Activated T-helper 17 cell treated with anti-CD3 and anti-CD28 coated beads, Interleukin-2, amount 50 U/mL, for 72 hours (primary cell): ENCODE measurements at regions not wholly inside any gene's neighbourhood (a gene's known extent, or its start where the extent isn't known, plus 50 kb on each side); places are given as distances from the start of the nearest gene placed in this dataset.

Experiments
- ATAC-seq: fragments of 150-1000 bp; cut with Tn5 transposase; replicated peaks from 2 replicates; pipeline ENCODE4 v1.10.0; 2021; ENCODE audit warnings: mild to moderate bottlenecking, moderate library complexity
- H3K27ac Mint-ChIP-seq: one replicate; pipeline ENCODE4 v1.8.0; 2022; ENCODE audit warnings: mixed read lengths
- H3K27me3 Mint-ChIP-seq: one replicate; pipeline ENCODE4 v1.8.0; 2022; ENCODE audit warnings: mixed read lengths
- H3K36me3 Mint-ChIP-seq: one replicate; pipeline ENCODE4 v1.8.0; 2022; ENCODE audit warnings: low read depth, mild to moderate bottlenecking, mixed read lengths
- H3K4me1 Mint-ChIP-seq: one replicate; pipeline ENCODE4 v1.8.0; 2022; ENCODE audit warnings: mixed read lengths
- H3K4me3 Mint-ChIP-seq: one replicate; pipeline ENCODE4 v1.8.0; 2022; ENCODE audit warnings: mild to moderate bottlenecking, mixed read lengths
- H3K9me3 Mint-ChIP-seq: one replicate; pipeline ENCODE4 v1.8.0; 2022; ENCODE audit warnings: mixed read lengths

GRCh38 chr3:5056111-5056391 is 66.0 kb upstream of the ARL8B start:
- Mint-ChIP-seq H3K9me3 (no peaks in the 10 kb centered on the region), H3K36me3 (no peaks in the 10 kb centered on the region), H3K4me3 (no peak overlapping the region), H3K27ac (no peak overlapping the region), H3K27me3 (peaks cover 7% of the 10 kb centered on the region), H3K4me1 (peaks cover 24% of the 10 kb centered on the region)
- ATAC-seq: no peak

GRCh38 chr3:5057272-5057671 is 64.8 kb upstream of the ARL8B start:
- H3K36me3 Mint-ChIP-seq: no peaks in the 10 kb centered on the region

GRCh38 chr3:5057857-5058324 is 64.2 kb upstream of the ARL8B start:
- H3K4me1 Mint-ChIP-seq: peaks cover 14% of the 10 kb centered on the region
- peaks cover 15% of the 10 kb centered on the region for H3K27me3 Mint-ChIP-seq
- H3K9me3 Mint-ChIP-seq: no peaks in the 10 kb centered on the region
- no peaks in the 10 kb centered on the region for H3K36me3 Mint-ChIP-seq
- no peak overlapping the region for H3K4me3 Mint-ChIP-seq
- ATAC-seq: peak; percentile 95
- peak overlapping the region; percentile 16 for H3K27ac Mint-ChIP-seq

More at GRCh38 chr3:5057272-5057671, 64.8 kb upstream of the ARL8B start:
- Mint-ChIP-seq H3K27me3 (peaks cover 15% of the 10 kb centered on the region), H3K4me1 (peaks cover 20% of the 10 kb centered on the region), H3K4me3 (no peak overlapping the region), H3K27ac (no peak overlapping the region), H3K9me3 (no peaks in the 10 kb centered on the region)
- no peak for ATAC-seq

GRCh38 chr3:5058471-5058951 is 63.6 kb upstream of the ARL8B start:
- Mint-ChIP-seq H3K36me3 (no peaks in the 10 kb centered on the region), H3K27me3 (peaks cover 15% of the 10 kb centered on the region), H3K4me1 (peaks cover 10% of the 10 kb centered on the region), H3K9me3 (no peaks in the 10 kb centered on the region), H3K4me3 (no peak overlapping the region), H3K27ac (no peak overlapping the region)
- ATAC-seq: no peak

DNA sequence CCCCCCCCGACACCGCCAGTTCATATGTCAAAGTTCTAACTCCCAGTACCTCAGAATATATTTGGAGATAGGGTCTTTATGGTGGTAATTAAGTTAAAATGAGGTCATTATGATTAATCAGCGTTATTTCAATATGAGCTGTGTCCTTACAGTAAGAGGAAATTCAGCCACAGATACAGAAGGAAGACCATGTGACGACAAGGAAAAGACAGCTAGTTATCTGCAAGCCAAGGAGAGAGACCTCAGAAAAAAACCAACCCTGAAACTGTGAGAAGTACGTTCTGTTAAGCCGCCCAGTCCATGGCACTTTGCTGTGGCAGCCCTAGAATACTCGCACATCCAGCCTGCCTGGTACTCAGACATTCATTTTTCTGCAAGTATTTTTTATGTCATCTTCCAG is 62.3 kb upstream of the ARL8B start:
- Mint-ChIP-seq H3K27ac (peak overlapping the region; percentile 22), H3K27me3 (peaks cover 15% of the 10 kb centered on the region), H3K9me3 (no peaks in the 10 kb centered on the region), H3K4me3 (no peak overlapping the region), H3K4me1 (peaks cover 10% of the 10 kb centered on the region), H3K36me3 (no peaks in the 10 kb centered on the region)
- ATAC-seq: no peak

GRCh38 chr3:5061218-5061569 is 60.9 kb upstream of the ARL8B start:
- H3K9me3 Mint-ChIP-seq: no peaks in the 10 kb centered on the region
- no peak overlapping the region for H3K27ac Mint-ChIP-seq
- ATAC-seq: no peak
- no peaks in the 10 kb centered on the region for H3K36me3 Mint-ChIP-seq
- peaks cover 4% of the 10 kb centered on the region for H3K4me1 Mint-ChIP-seq
- peaks cover 15% of the 10 kb centered on the region for H3K27me3 Mint-ChIP-seq
- H3K4me3 Mint-ChIP-seq: no peak overlapping the region

DNA sequence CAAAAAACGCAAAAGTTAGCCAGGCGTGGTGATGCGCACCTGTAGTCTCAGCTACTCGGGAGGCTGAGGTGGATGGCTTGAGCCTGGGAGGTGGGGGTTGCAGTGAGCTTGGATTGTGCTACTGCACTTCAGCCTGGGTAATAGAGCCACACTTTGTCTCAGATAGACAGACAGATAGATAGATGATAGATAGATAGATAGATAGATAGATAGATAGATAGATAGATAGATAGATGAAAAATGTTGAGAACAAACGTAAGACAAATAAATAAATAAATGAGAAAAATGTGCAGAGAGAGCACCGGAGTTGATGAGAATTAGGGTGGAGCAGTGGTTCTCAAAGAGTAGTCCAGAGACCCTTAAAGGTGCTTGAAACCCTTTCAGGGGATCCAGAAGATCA is 58.4 kb upstream of the ARL8B start:
- peaks cover 15% of the 10 kb centered on the region for H3K27me3 Mint-ChIP-seq
- H3K9me3 Mint-ChIP-seq: no peaks in the 10 kb centered on the region
- no peak for ATAC-seq
- peaks cover 4% of the 10 kb centered on the region for H3K4me1 Mint-ChIP-seq
- H3K27ac Mint-ChIP-seq: no peak overlapping the region
- H3K4me3 Mint-ChIP-seq: no peak overlapping the region
- H3K36me3 Mint-ChIP-seq: no peaks in the 10 kb centered on the region

DNA sequence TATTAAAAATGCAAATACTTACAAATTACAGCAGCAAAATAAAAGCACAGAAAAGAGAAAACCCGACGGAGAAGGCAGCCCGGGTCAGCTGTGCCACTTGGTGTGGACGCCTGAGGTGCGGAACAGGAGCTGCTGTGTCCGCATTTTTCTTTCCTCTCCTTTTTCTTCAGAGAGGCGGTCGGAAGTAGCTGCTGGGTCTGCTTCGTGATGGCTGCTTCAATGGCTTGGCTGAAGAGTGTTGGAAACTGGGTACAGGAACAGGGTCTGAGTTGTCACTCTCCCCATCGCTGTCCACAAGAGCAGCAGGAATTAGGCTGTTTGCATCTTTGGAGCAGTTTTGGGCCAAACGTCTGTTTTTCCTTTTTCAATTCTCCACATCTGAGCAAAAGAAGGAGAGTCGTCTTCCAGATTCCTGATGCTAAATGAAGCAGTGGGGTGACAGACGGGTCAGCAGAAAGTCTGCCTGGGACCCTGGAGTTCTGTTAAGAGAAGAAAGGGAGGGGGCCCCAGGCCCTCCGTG is 53.5 kb upstream of the ARL8B start:
- no peak for ATAC-seq
- Mint-ChIP-seq H3K4me1 (no peaks in the 10 kb centered on the region), H3K36me3 (no peaks in the 10 kb centered on the region), H3K27ac (no peak overlapping the region), H3K9me3 (no peaks in the 10 kb centered on the region), H3K27me3 (peaks cover 6% of the 10 kb centered on the region), H3K4me3 (no peak overlapping the region)

DNA sequence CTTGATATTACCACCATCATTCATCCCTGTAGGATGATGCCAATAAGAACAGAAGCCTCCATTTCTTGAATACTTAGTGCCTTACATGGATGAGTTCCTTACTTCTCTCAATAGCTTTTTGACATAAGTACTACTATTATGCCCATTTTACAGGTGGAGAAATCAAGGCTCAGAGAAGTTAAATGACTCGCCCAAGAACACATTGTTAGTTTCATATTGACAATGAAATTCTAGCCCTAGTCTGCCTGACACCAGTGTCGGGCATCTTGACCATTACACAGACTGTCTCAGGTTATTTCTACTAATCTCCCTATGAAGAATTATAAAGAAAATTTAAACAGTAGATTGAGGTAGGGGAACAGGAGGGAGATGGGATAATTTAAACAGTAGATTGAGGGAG is 52.5 kb upstream of the ARL8B start:
- H3K4me1 Mint-ChIP-seq: no peaks in the 10 kb centered on the region
- H3K4me3 Mint-ChIP-seq: no peak overlapping the region
- no peaks in the 10 kb centered on the region for H3K36me3 Mint-ChIP-seq
- ATAC-seq: no peak
- H3K9me3 Mint-ChIP-seq: no peaks in the 10 kb centered on the region
- H3K27me3 Mint-ChIP-seq: peaks cover 6% of the 10 kb centered on the region
- peak overlapping the region; percentile 10 for H3K27ac Mint-ChIP-seq

DNA sequence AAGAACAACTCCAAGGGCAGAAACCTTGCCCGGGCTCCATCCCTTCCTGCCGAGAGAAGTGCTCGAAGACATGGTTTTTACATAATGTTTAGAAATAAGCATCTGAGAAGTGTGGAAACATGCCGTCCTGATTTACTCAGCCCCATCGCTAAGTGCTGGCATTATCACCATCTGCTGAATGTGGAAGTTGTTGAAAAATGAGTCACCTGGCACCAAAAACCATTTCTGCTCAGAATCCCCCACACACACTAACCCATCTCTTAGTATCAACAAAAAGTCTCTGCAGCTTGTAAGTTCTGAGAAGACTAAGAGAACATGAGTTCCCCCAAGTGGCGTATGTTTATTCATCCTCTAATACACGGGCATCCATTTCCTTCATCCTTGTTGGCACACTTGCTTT is 51.0 kb upstream of the ARL8B start:
- Mint-ChIP-seq H3K4me3 (no peak overlapping the region), H3K27me3 (peaks cover 6% of the 10 kb centered on the region), H3K36me3 (no peaks in the 10 kb centered on the region), H3K4me1 (no peaks in the 10 kb centered on the region), H3K27ac (no peak overlapping the region), H3K9me3 (no peaks in the 10 kb centered on the region)
- ATAC-seq: peak; percentile 54

DNA sequence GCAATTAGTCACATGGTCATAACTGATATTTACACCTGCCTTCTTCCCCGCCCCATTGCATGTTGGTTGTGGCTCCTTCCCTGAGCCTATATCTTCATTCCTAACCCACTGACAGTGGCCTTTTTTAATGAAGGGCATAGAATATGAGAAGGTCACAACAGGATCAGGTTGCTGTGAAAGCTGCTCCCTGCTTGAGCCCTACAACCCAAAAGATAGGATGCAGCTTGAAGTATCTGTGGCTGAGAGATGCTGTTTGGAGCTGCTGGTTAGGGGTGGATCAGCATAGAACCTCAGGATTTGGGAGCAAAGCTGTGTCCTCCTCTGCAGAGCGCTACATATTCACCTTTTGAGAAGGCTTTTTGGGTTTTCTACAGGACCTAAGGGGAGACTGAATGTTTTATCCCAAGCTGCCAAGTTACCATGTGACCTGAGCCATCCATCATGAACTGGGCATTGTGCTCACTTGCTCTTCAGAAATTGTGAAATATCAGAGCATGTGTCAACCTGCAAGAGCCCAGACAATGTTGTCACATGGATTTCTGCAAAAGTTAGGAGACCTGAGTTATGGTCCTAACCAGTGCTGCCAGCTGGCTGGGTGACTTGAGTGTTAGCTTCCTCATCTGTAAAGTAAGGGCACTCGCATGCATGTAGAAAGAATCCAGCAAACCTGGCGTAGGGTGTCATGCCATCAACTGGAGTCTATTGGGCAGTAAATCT is 49.8 kb upstream of the ARL8B start:
- Mint-ChIP-seq H3K36me3 (no peaks in the 10 kb centered on the region), H3K27ac (no peak overlapping the region), H3K27me3 (peaks cover 6% of the 10 kb centered on the region), H3K4me3 (no peak overlapping the region), H3K4me1 (no peaks in the 10 kb centered on the region), H3K9me3 (no peaks in the 10 kb centered on the region)
- no peak for ATAC-seq
